ENCODE measurements at regions not wholly inside any gene's neighbourhood (a gene's known extent, or its start where the extent isn't known, plus 50 kb on each side); places are given as distances from the start of the nearest gene placed in this dataset.

GRCh38 chr18:41372046-41372665 lies 582.9 kb upstream of the PIK3C3 start:
- WGBS, 2 experiments (ENCODE audit: insufficient coverage in 1 of 2, insufficient read length in 1 of 2): 86 to 100% methylated on average over 1 to 10 of the region's 10 CpGs
- Mint-ChIP-seq H3K9me3 (no peaks in the 10 kb centered on the region), H3K4me1 (peaks cover 9% of the 10 kb centered on the region), H3K36me3 (ENCODE audit: low read depth) (no peaks in the 10 kb centered on the region), H3K4me3 (no peak overlapping the region), H3K27ac (no peak overlapping the region), H3K27me3 (ENCODE audit: insufficient read depth) (no peaks in the 10 kb centered on the region)
- no peak for TF ChIP-seq CTCF (conservative IDR thresholded peaks at IDR 0.05)
- Histone ChIP-seq H3K9ac (ENCODE audit: extremely low read depth, low read length, poor library complexity, severe bottlenecking) (no peak overlapping the region), H3K4me1 (ENCODE audit: control insufficient read depth, insufficient read depth, low read length) (peaks cover 3% of the 10 kb centered on the region), H3K27ac (ENCODE audit: low read depth, low read length) (no peak overlapping the region), H3K27me3 (ENCODE audit: control insufficient read depth, insufficient read depth, low read length, poor library complexity, severe bottlenecking) (no peaks in the 10 kb centered on the region), H3K4me3 (ENCODE audit: low read length) (no peak overlapping the region), H3K9me3 (ENCODE audit: control insufficient read depth, low read length) (no peaks in the 10 kb centered on the region), H3K36me3 (ENCODE audit: control insufficient read depth, insufficient read depth, low read length) (no peaks in the 10 kb centered on the region)
- DNase-seq: no peak

- no peaks in the 10 kb centered on the region for H3K9me3 Mint-ChIP-seq
- H3K4me3 Mint-ChIP-seq: no peak overlapping the region
- no peak for DNase-seq
- Histone ChIP-seq H3K27me3 (ENCODE audit: control insufficient read depth, insufficient read depth, low read length, poor library complexity, severe bottlenecking) (no peaks in the 10 kb centered on the region), H3K9ac (ENCODE audit: extremely low read depth, low read length, poor library complexity, severe bottlenecking) (no peak overlapping the region), H3K36me3 (ENCODE audit: control insufficient read depth, insufficient read depth, low read length) (no peaks in the 10 kb centered on the region), H3K4me3 (ENCODE audit: low read length) (no peak overlapping the region), H3K4me1 (ENCODE audit: control insufficient read depth, insufficient read depth, low read length) (peaks cover 3% of the 10 kb centered on the region), H3K27ac (ENCODE audit: low read depth, low read length) (no peak overlapping the region), H3K9me3 (ENCODE audit: control insufficient read depth, low read length) (no peaks in the 10 kb centered on the region)
- 87 to 100% methylated on average over 1 to 5 of the region's 5 CpGs for WGBS, 2 experiments (ENCODE audit: insufficient coverage in 1 of 2, insufficient read length in 1 of 2)
- H3K27me3 Mint-ChIP-seq (ENCODE audit: insufficient read depth): no peaks in the 10 kb centered on the region
- no peak for TF ChIP-seq CTCF (conservative IDR thresholded peaks at IDR 0.05)
- H3K4me1 Mint-ChIP-seq: peaks cover 9% of the 10 kb centered on the region
- H3K36me3 Mint-ChIP-seq (ENCODE audit: low read depth): no peaks in the 10 kb centered on the region
- H3K27ac Mint-ChIP-seq: peak overlapping the region; percentile 27
Observed at GRCh38 chr18:41371156-41372045, 583.6 kb upstream of the PIK3C3 start.

- Mint-ChIP-seq H3K4me1 (peaks cover 9% of the 10 kb centered on the region), H3K27me3 (ENCODE audit: insufficient read depth) (no peaks in the 10 kb centered on the region), H3K27ac (no peak overlapping the region), H3K4me3 (no peak overlapping the region), H3K36me3 (ENCODE audit: low read depth) (no peaks in the 10 kb centered on the region), H3K9me3 (no peaks in the 10 kb centered on the region)
- no peak for TF ChIP-seq CTCF (conservative IDR thresholded peaks at IDR 0.05)
- H3K4me3 ChIP-seq (ENCODE audit: low read length): no peak overlapping the region
- DNase-seq: no peak
- no peaks in the 10 kb centered on the region for H3K27me3 ChIP-seq (ENCODE audit: control insufficient read depth, insufficient read depth, low read length, poor library complexity, severe bottlenecking)
- no peaks in the 10 kb centered on the region for H3K36me3 ChIP-seq (ENCODE audit: control insufficient read depth, insufficient read depth, low read length)
- WGBS, 2 experiments (ENCODE audit: insufficient coverage in 1 of 2, insufficient read length in 1 of 2): 86 to 89% methylated on average over 3 to 4 of the region's 4 CpGs
- H3K4me1 ChIP-seq (ENCODE audit: control insufficient read depth, insufficient read depth, low read length): peaks cover 3% of the 10 kb centered on the region
- H3K9me3 ChIP-seq (ENCODE audit: control insufficient read depth, low read length): no peaks in the 10 kb centered on the region
- no peak overlapping the region for H3K27ac ChIP-seq (ENCODE audit: low read depth, low read length)
- no peak overlapping the region for H3K9ac ChIP-seq (ENCODE audit: extremely low read depth, low read length, poor library complexity, severe bottlenecking)
Observed at GRCh38 chr18:41370740-41371139, 584.3 kb upstream of the PIK3C3 start.

Data from endodermal cell (in vitro differentiated cells).